NCI-H524 (cell line): ENCODE measurements at regions not wholly inside any gene's neighbourhood (a gene's known extent, or its start where the extent isn't known, plus 50 kb on each side); places are given as distances from the start of the nearest gene placed in this dataset.
"Not testable (repeated sequence)": the region's sequence is repeated elsewhere in the genome, so short reads cannot be mapped to it uniquely, and the experiment has no call there.

ENCODE experiments used
- DNase-seq, 2 experiments: peaks; one replicate each; lab custom pipeline; 2025; lab: John Stamatoyannopoulos, UW

GRCh38 chr18:4544142-4544541, 89.0 kb upstream of the DLGAP1 start:
- no peak for DNase-seq

GRCh38 chr18:4543711-4544110, 88.6 kb upstream of the DLGAP1 start:
- no peak for DNase-seq

GRCh38 chr18:4541588-4541987, 86.5 kb upstream of the DLGAP1 start:
- no peak for DNase-seq

- no peak for DNase-seq
Observed at GRCh38 chr18:4536447-4536846, 81.3 kb upstream of the DLGAP1 start.

GRCh38 chr18:4528405-4528804, 73.3 kb upstream of the DLGAP1 start:
- DNase-seq: no peak

GRCh38 chr18:4527826-4528225, 72.7 kb upstream of the DLGAP1 start:
- not testable (repeated sequence) for DNase-seq

- no peak for DNase-seq
Observed at GRCh38 chr18:4524096-4524495, 69.0 kb upstream of the DLGAP1 start.

- no peak for DNase-seq
Observed at GRCh38 chr18:4511166-4511565, 56.1 kb upstream of the DLGAP1 start.

- DNase-seq: no peak
Observed at GRCh38 chr18:4510711-4511110, 55.6 kb upstream of the DLGAP1 start.

GRCh38 chr18:4510160-4510559, 55.1 kb upstream of the DLGAP1 start:
- no peak for DNase-seq
